ENCODE measurements at regions not wholly inside any gene's neighbourhood (a gene's known extent, or its start where the extent isn't known, plus 50 kb on each side); places are given as distances from the start of the nearest gene placed in this dataset.

GRCh38 chr7:113421696-113422330 lies 303.5 kb upstream of the SMIM30 start:
- Histone ChIP-seq H3K27ac (no peak overlapping the region), H3K36me3 (no peaks in the 10 kb centered on the region), H3K9me3 (replicated peaks) (no peaks in the 10 kb centered on the region), H3K4me3 (no peak overlapping the region), H3K27me3 (replicated peaks) (no peaks in the 10 kb centered on the region), H3K4me1 (replicated peaks) (no peaks in the 10 kb centered on the region)
- peak; percentile 32 to 74 for DNase-seq (ENCODE audit: low read depth in 1 of 2, low spot score in 2 of 2)

GRCh38 chr7:113414401-113415035 lies 296.2 kb upstream of the SMIM30 start:
- Histone ChIP-seq H3K27me3 (replicated peaks) (no peaks in the 10 kb centered on the region), H3K36me3 (no peaks in the 10 kb centered on the region), H3K4me3 (no peak overlapping the region), H3K9me3 (replicated peaks) (no peaks in the 10 kb centered on the region), H3K4me1 (replicated peaks) (no peaks in the 10 kb centered on the region), H3K27ac (no peak overlapping the region)
- no peak for DNase-seq (ENCODE audit: low read depth in 1 of 2, low spot score in 2 of 2)

- Histone ChIP-seq H3K9me3 (replicated peaks) (no peaks in the 10 kb centered on the region), H3K27me3 (replicated peaks) (no peaks in the 10 kb centered on the region), H3K4me1 (replicated peaks) (no peaks in the 10 kb centered on the region), H3K36me3 (no peaks in the 10 kb centered on the region), H3K4me3 (no peak overlapping the region), H3K27ac (no peak overlapping the region)
- DNase-seq (ENCODE audit: low read depth in 1 of 2, low spot score in 2 of 2) = no peak
These were observed 294.1 kb upstream of the SMIM30 start for GRCh38 chr7:113412410-113412809.

- Histone ChIP-seq H3K4me3 (no peak overlapping the region), H3K27ac (no peak overlapping the region), H3K27me3 (replicated peaks) (no peaks in the 10 kb centered on the region), H3K36me3 (no peaks in the 10 kb centered on the region), H3K9me3 (replicated peaks) (no peaks in the 10 kb centered on the region), H3K4me1 (replicated peaks) (no peaks in the 10 kb centered on the region)
- no peak for DNase-seq (ENCODE audit: low read depth in 1 of 2, low spot score in 2 of 2)
These were observed 292.4 kb upstream of the SMIM30 start for GRCh38 chr7:113410796-113411195.

- no peak overlapping the region for H3K4me3 ChIP-seq
- no peaks in the 10 kb centered on the region for H3K9me3 ChIP-seq (replicated peaks)
- no peak overlapping the region for H3K27ac ChIP-seq
- H3K4me1 ChIP-seq (replicated peaks) = no peaks in the 10 kb centered on the region
- no peaks in the 10 kb centered on the region for H3K36me3 ChIP-seq
- DNase-seq (ENCODE audit: low read depth in 1 of 2, low spot score in 2 of 2) = no peak
- no peaks in the 10 kb centered on the region for H3K27me3 ChIP-seq (replicated peaks)
These were observed 290.6 kb upstream of the SMIM30 start for GRCh38 chr7:113408999-113409398.

GRCh38 chr7:113405296-113406056 lies 287.1 kb upstream of the SMIM30 start:
- Histone ChIP-seq H3K27ac (no peak overlapping the region), H3K36me3 (no peaks in the 10 kb centered on the region), H3K9me3 (replicated peaks) (no peaks in the 10 kb centered on the region), H3K4me1 (replicated peaks) (no peaks in the 10 kb centered on the region), H3K4me3 (no peak overlapping the region), H3K27me3 (replicated peaks) (no peaks in the 10 kb centered on the region)
- DNase-seq (ENCODE audit: low read depth in 1 of 2, low spot score in 2 of 2) = no peak

- Histone ChIP-seq H3K9me3 (replicated peaks) (no peaks in the 10 kb centered on the region), H3K27ac (no peak overlapping the region), H3K36me3 (no peaks in the 10 kb centered on the region), H3K4me1 (replicated peaks) (no peaks in the 10 kb centered on the region), H3K27me3 (replicated peaks) (no peaks in the 10 kb centered on the region), H3K4me3 (no peak overlapping the region)
- no peak for DNase-seq (ENCODE audit: low read depth in 1 of 2, low spot score in 2 of 2)
These were observed 285.9 kb upstream of the SMIM30 start for GRCh38 chr7:113404245-113404644.

GRCh38 chr7:113402482-113402881 lies 284.1 kb upstream of the SMIM30 start:
- no peaks in the 10 kb centered on the region for H3K4me1 ChIP-seq (replicated peaks)
- H3K27ac ChIP-seq = no peak overlapping the region
- H3K27me3 ChIP-seq (replicated peaks) = no peaks in the 10 kb centered on the region
- H3K9me3 ChIP-seq (replicated peaks) = no peaks in the 10 kb centered on the region
- no peaks in the 10 kb centered on the region for H3K36me3 ChIP-seq
- H3K4me3 ChIP-seq = no peak overlapping the region
- DNase-seq (ENCODE audit: low read depth in 1 of 2, low spot score in 2 of 2) = no peak

- Histone ChIP-seq H3K27me3 (replicated peaks) (no peaks in the 10 kb centered on the region), H3K36me3 (no peaks in the 10 kb centered on the region), H3K4me1 (replicated peaks) (no peaks in the 10 kb centered on the region), H3K4me3 (no peak overlapping the region), H3K9me3 (replicated peaks) (no peaks in the 10 kb centered on the region), H3K27ac (no peak overlapping the region)
- no peak for DNase-seq (ENCODE audit: low read depth in 1 of 2, low spot score in 2 of 2)
These were observed 283.7 kb upstream of the SMIM30 start for GRCh38 chr7:113402005-113402404.

GRCh38 chr7:113394856-113395255 lies 276.5 kb upstream of the SMIM30 start:
- no peak overlapping the region for H3K4me3 ChIP-seq
- H3K27me3 ChIP-seq (replicated peaks) = no peaks in the 10 kb centered on the region
- H3K36me3 ChIP-seq = no peaks in the 10 kb centered on the region
- H3K9me3 ChIP-seq (replicated peaks) = no peaks in the 10 kb centered on the region; the same call in 1 of the 2 replicates
- DNase-seq (ENCODE audit: low read depth in 1 of 2, low spot score in 2 of 2) = no peak
- H3K27ac ChIP-seq = no peak overlapping the region
- no peaks in the 10 kb centered on the region for H3K4me1 ChIP-seq (replicated peaks)

GRCh38 chr7:113392841-113393540 lies 274.6 kb upstream of the SMIM30 start:
- no peak for DNase-seq (ENCODE audit: low read depth in 1 of 2, low spot score in 2 of 2)
- Histone ChIP-seq H3K27ac (no peak overlapping the region), H3K36me3 (no peaks in the 10 kb centered on the region), H3K4me3 (no peak overlapping the region), H3K9me3 (replicated peaks) (no peaks in the 10 kb centered on the region; the same call in 1 of the 2 replicates), H3K4me1 (replicated peaks) (no peaks in the 10 kb centered on the region), H3K27me3 (replicated peaks) (no peaks in the 10 kb centered on the region)

- no peaks in the 10 kb centered on the region for H3K27me3 ChIP-seq (replicated peaks)
- no peaks in the 10 kb centered on the region for H3K36me3 ChIP-seq
- DNase-seq (ENCODE audit: low read depth in 1 of 2, low spot score in 2 of 2) = no peak
These were observed 274.1 kb upstream of the SMIM30 start for GRCh38 chr7:113392421-113392820.

GRCh38 chr7:113389112-113389646 lies 270.8 kb upstream of the SMIM30 start:
- Histone ChIP-seq H3K9me3 (replicated peaks) (no peaks in the 10 kb centered on the region; the same call in 1 of the 2 replicates), H3K36me3 (no peaks in the 10 kb centered on the region), H3K4me1 (replicated peaks) (no peaks in the 10 kb centered on the region), H3K4me3 (no peak overlapping the region), H3K27ac (no peak overlapping the region), H3K27me3 (replicated peaks) (no peaks in the 10 kb centered on the region)
- DNase-seq (ENCODE audit: low read depth in 1 of 2, low spot score in 2 of 2) = no peak

More at GRCh38 chr7:113392421-113392820, 274.1 kb upstream of the SMIM30 start:
- Histone ChIP-seq H3K4me1 (replicated peaks) (no peaks in the 10 kb centered on the region), H3K27ac (no peak overlapping the region), H3K4me3 (no peak overlapping the region), H3K9me3 (replicated peaks) (no peaks in the 10 kb centered on the region; the same call in 1 of the 2 replicates)

Data from SJSA1 (cell line).